Mucosa of rectum (tissue), 2 donors: ENCODE measurements at regions not wholly inside any gene's neighbourhood (a gene's known extent, or its start where the extent isn't known, plus 50 kb on each side); places are given as distances from the start of the nearest gene placed in this dataset.
"Not testable (repeated sequence)": the region's sequence is repeated elsewhere in the genome, so short reads cannot be mapped to it uniquely, and the experiment has no call there.

Experiments used
- H3K27ac ChIP-seq, 2 donors: one replicate each; pipeline ENCODE4 v1.7.0; 2013; ENCODE audit warnings: inconsistent platforms in 2 of 2, low read depth in 2 of 2, low read length in 2 of 2
- H3K27me3 ChIP-seq, 2 donors: one replicate each; pipeline ENCODE4 v1.7.0; 2013; ENCODE audit warnings: low read length in 2 of 2; ENCODE audit not compliant: control insufficient read depth in 2 of 2, insufficient read depth in 2 of 2
- H3K36me3 ChIP-seq, 2 donors: one replicate each; pipeline ENCODE4 v1.7.0; 2013; ENCODE audit warnings: low read length in 2 of 2; ENCODE audit not compliant: control insufficient read depth in 2 of 2, insufficient read depth in 2 of 2
- H3K4me1 ChIP-seq, 2 donors: one replicate each; pipeline ENCODE4 v1.7.0; 2013; ENCODE audit warnings: low read length in 2 of 2, mild to moderate bottlenecking in 1 of 2; ENCODE audit not compliant: control insufficient read depth in 2 of 2, insufficient read depth in 2 of 2
- H3K4me3 ChIP-seq, 2 donors: one replicate each; pipeline ENCODE4 v1.7.0; 2013; ENCODE audit warnings: low read length in 2 of 2
- H3K9ac ChIP-seq, 2 donors: one replicate each; pipeline ENCODE4 v1.7.0; 2013; ENCODE audit warnings: low read length in 2 of 2, low read depth in 1 of 2, mild to moderate bottlenecking in 1 of 2
- H3K9me3 ChIP-seq, 2 donors: one replicate each; pipeline ENCODE4 v1.7.0; 2013; ENCODE audit warnings: low read length in 2 of 2; ENCODE audit not compliant: control insufficient read depth in 2 of 2
- donor health status: healthy.
- donor health status: Normal muscosa, but diverticular disease.

GRCh38 chr15:93789441-93789840 is 441.9 kb upstream of the MCTP2 start:
- H3K4me3 ChIP-seq: no peak overlapping the region

DNA sequence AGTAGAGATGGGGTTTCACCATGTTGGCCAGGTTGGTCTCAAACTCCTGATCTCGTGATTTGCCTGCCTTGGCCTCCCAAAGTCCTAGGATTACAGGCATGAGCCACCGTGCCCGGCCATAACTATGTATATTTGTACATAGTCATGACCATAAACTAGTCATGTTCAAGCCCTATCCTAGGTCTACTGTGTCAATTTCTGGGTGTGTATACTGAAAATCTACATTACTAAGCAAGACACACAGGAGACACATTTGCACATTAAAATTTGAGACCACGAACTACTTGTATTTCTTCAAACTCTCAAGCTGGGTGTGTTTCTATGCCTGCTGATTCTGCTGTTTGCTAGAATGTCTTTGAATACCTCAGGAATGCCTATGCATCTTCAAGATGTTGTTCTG is 451.3 kb upstream of the MCTP2 start:
- Histone ChIP-seq H3K27ac (no peak overlapping the region), H3K9me3 (no peaks in the 10 kb centered on the region), H3K4me1 (no peaks in the 10 kb centered on the region), H3K36me3 (no peaks in the 10 kb centered on the region), H3K27me3 (no peaks in the 10 kb centered on the region), H3K9ac (no peak overlapping the region), H3K4me3 (no peak overlapping the region)

More at GRCh38 chr15:93789441-93789840, 441.9 kb upstream of the MCTP2 start:
- Histone ChIP-seq H3K9ac (no peak overlapping the region), H3K9me3 (no peaks in the 10 kb centered on the region), H3K36me3 (no peaks in the 10 kb centered on the region), H3K4me1 (no peaks in the 10 kb centered on the region), H3K27me3 (no peaks in the 10 kb centered on the region), H3K27ac (no peak overlapping the region)

- H3K4me1 ChIP-seq: no peaks in the 10 kb centered on the region
Observed at GRCh38 chr15:93779341-93779740, 452.0 kb upstream of the MCTP2 start.

GRCh38 chr15:93771196-93772030 is 459.9 kb upstream of the MCTP2 start:
- H3K4me1 ChIP-seq: no peaks in the 10 kb centered on the region
- H3K36me3 ChIP-seq: no peaks in the 10 kb centered on the region
- no peak overlapping the region for H3K9ac ChIP-seq
- H3K9me3 ChIP-seq: no peaks in the 10 kb centered on the region
- H3K27ac ChIP-seq: no peak overlapping the region
- H3K4me3 ChIP-seq: no peak overlapping the region
- H3K27me3 ChIP-seq: no peaks in the 10 kb centered on the region

More at GRCh38 chr15:93779341-93779740, 452.0 kb upstream of the MCTP2 start:
- Histone ChIP-seq H3K4me3 (no peak overlapping the region), H3K9ac (no peak overlapping the region), H3K27me3 (no peaks in the 10 kb centered on the region), H3K9me3 (no peaks in the 10 kb centered on the region), H3K36me3 (no peaks in the 10 kb centered on the region), H3K27ac (no peak overlapping the region)

- H3K36me3 ChIP-seq: no peaks in the 10 kb centered on the region
- no peaks in the 10 kb centered on the region for H3K9me3 ChIP-seq
- no peak overlapping the region for H3K4me3 ChIP-seq
- no peak overlapping the region for H3K9ac ChIP-seq
- no peaks in the 10 kb centered on the region for H3K4me1 ChIP-seq
- no peaks in the 10 kb centered on the region for H3K27me3 ChIP-seq
- no peak overlapping the region for H3K27ac ChIP-seq
Observed at GRCh38 chr15:93770788-93771187, 460.6 kb upstream of the MCTP2 start.

GRCh38 chr15:93762036-93762435 is 469.3 kb upstream of the MCTP2 start:
- Histone ChIP-seq H3K27ac (no peak overlapping the region), H3K4me1 (no peaks in the 10 kb centered on the region), H3K4me3 (no peak overlapping the region), H3K36me3 (no peaks in the 10 kb centered on the region), H3K27me3 (no peaks in the 10 kb centered on the region), H3K9ac (no peak overlapping the region), H3K9me3 (peaks cover 0 to 2% of the 10 kb centered on the region in 2 donors)

- H3K36me3 ChIP-seq: no peaks in the 10 kb centered on the region
- H3K4me3 ChIP-seq: no peak overlapping the region
- no peaks in the 10 kb centered on the region for H3K4me1 ChIP-seq
- H3K9me3 ChIP-seq: peaks cover 0 to 2% of the 10 kb centered on the region in 2 donors
- H3K27me3 ChIP-seq: no peaks in the 10 kb centered on the region
- no peak overlapping the region for H3K27ac ChIP-seq
- no peak overlapping the region for H3K9ac ChIP-seq
Observed at GRCh38 chr15:93759629-93760028, 471.7 kb upstream of the MCTP2 start.

GRCh38 chr15:93758824-93759223 is 472.5 kb upstream of the MCTP2 start:
- H3K27ac ChIP-seq: no peak overlapping the region
- H3K9ac ChIP-seq: no peak overlapping the region
- peaks cover 0 to 2% of the 10 kb centered on the region in 2 donors for H3K9me3 ChIP-seq
- no peak overlapping the region for H3K4me3 ChIP-seq
- no peaks in the 10 kb centered on the region for H3K4me1 ChIP-seq
- no peaks in the 10 kb centered on the region for H3K27me3 ChIP-seq
- no peaks in the 10 kb centered on the region for H3K36me3 ChIP-seq

GRCh38 chr15:93748710-93749109 is 482.7 kb upstream of the MCTP2 start:
- Histone ChIP-seq H3K4me1 (no peaks in the 10 kb centered on the region), H3K27ac (no peak overlapping the region), H3K9me3 (no peaks in the 10 kb centered on the region), H3K36me3 (no peaks in the 10 kb centered on the region), H3K9ac (no peak overlapping the region), H3K4me3 (no peak overlapping the region), H3K27me3 (no peaks in the 10 kb centered on the region)

GRCh38 chr15:93734976-93735375 is 496.4 kb upstream of the MCTP2 start:
- H3K4me3 ChIP-seq, H3K4me1 ChIP-seq, H3K36me3 ChIP-seq, H3K27ac ChIP-seq, H3K9ac ChIP-seq, H3K9me3 ChIP-seq, H3K27me3 ChIP-seq: not testable (repeated sequence)
